Body of pancreas (tissue), 4 donors: ENCODE measurements at regions not wholly inside any gene's neighbourhood (a gene's known extent, or its start where the extent isn't known, plus 50 kb on each side); places are given as distances from the start of the nearest gene placed in this dataset.

Experiments used
- CTCF ChIP-seq, 7 experiments: fragments of 450-650 bp in 4 of 7; fragments of 200-600 bp in 3 of 7; sonication (generic) in 3 of 7; IDR thresholded peaks; one replicate each; pipeline ENCODE4 v1.5.1; 2016 to 2019; ENCODE audit warnings: antibody characterized with exemption in 7 of 7
- POLR2A ChIP-seq, 3 donors: fragments of 450-650 bp; IDR thresholded peaks; one replicate each; pipeline ENCODE4 v1.6.1; 2016; ENCODE audit warnings: antibody characterized with exemption in 3 of 3, mild to moderate bottlenecking in 2 of 3

DNA sequence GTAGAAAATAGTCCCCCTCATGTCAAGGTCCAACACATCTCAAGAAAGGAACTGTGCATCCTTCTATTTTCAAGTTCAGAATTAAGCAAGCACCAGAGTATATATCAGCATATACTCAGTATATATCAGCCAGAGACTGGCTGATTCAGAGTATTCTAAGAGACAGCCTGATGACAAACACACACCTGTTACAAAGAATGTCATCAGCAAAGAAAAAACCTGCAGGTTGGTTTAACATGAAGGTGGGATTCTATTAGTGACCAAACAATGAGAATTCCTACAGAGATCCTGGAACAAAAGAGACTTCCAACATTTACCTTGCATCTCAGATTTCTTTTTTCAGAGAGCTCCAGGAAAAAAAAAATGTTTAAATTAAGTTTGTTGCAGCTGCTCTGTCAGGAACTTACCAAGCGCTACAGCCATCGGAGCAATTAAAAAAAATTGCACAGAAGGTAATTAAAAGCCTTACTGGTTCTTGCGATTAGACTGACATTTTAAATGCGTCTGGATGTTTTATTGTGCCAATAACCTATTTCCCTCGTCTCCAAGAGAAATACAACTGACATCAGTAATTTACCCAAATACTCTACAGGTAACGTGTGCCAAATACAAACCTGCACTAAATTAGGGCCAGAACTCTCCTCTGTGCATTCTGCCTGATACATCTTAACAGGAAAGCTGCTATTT is 218.1 kb downstream of the HNMT start:
- no peak for TF ChIP-seq POLR2A (IDR thresholded peaks at IDR 0.05)
- no peak for TF ChIP-seq CTCF (IDR thresholded peaks at IDR 0.05)
